Keratinocyte (primary cell): ENCODE measurements at regions not wholly inside any gene's neighbourhood (a gene's known extent, or its start where the extent isn't known, plus 50 kb on each side); places are given as distances from the start of the nearest gene placed in this dataset.

ENCODE experiments used
- DNase-seq: peaks from one replicate; pipeline ENCODE4 v3.0.0-alpha.2; 2011; ENCODE audit warnings: low read depth, missing footprints, low spot score
- FAIRE-seq: peaks from 2 replicates; lab custom pipeline; 2011; peaks lifted over from hg19 to GRCh38; lab: Jason Lieb, UNC
- H2AFZ ChIP-seq: 2 replicates; pipeline ENCODE4 v1.6.0; 2012; ENCODE audit warnings: low read length, control low read depth, inconsistent platforms; ENCODE audit not compliant: control insufficient read depth
- H3K27ac ChIP-seq: 2 replicates; pipeline ENCODE4 v1.5.1; 2011; ENCODE audit warnings: low read length; ENCODE audit not compliant: control insufficient read depth, insufficient read depth
- H3K27me3 ChIP-seq: 3 replicates; pipeline ENCODE4 v1.6.0; 2011; ENCODE audit warnings: low read length; ENCODE audit not compliant: control insufficient read depth, insufficient read depth; ENCODE audit errors: extremely low read depth
- H3K36me3 ChIP-seq, 2 experiments: 2 replicates in 1 of 2; 3 replicates in 1 of 2; pipeline ENCODE4 v1.5.1; 2011; ENCODE audit warnings: low read length in 2 of 2, mild to moderate bottlenecking in 1 of 2; ENCODE audit not compliant: control insufficient read depth in 2 of 2, insufficient read depth in 2 of 2; ENCODE audit errors: extremely low read depth in 1 of 2
- H3K4me1 ChIP-seq: 3 replicates; pipeline ENCODE4 v1.5.1; 2011; ENCODE audit warnings: low read length; ENCODE audit not compliant: control insufficient read depth, insufficient read depth; ENCODE audit errors: extremely low read depth
- H3K4me2 ChIP-seq: 3 replicates; pipeline ENCODE4 v1.6.0; 2011; ENCODE audit warnings: low read depth, low read length; ENCODE audit not compliant: control insufficient read depth, insufficient read depth; ENCODE audit errors: extremely low read depth
- H3K4me3 ChIP-seq, 3 experiments: fragments of 200-600 bp in 1 of 3; sonication (generic) in 1 of 3; 2 replicates in 2 of 3; 3 replicates in 1 of 3; pipeline ENCODE4 v1.5.1; 2011 to 2016; ENCODE audit warnings: low read length in 3 of 3, mild to moderate bottlenecking in 3 of 3, control low read depth in 2 of 3, inconsistent platforms in 1 of 3, low read depth in 1 of 3, mixed read lengths in 1 of 3, mixed run types in 1 of 3, moderate library complexity in 1 of 3; ENCODE audit not compliant: control insufficient read depth in 2 of 3, insufficient read depth in 2 of 3; ENCODE audit errors: extremely low read depth in 1 of 3
- H3K79me2 ChIP-seq: 2 replicates; pipeline ENCODE4 v1.6.0; 2012; ENCODE audit warnings: low read length; ENCODE audit not compliant: control insufficient read depth, insufficient read depth
- H3K9ac ChIP-seq: 3 replicates; pipeline ENCODE4 v1.6.0; 2011; ENCODE audit warnings: low read length; ENCODE audit not compliant: control insufficient read depth, insufficient read depth; ENCODE audit errors: extremely low read depth
- H3K9me1 ChIP-seq: 3 replicates; pipeline ENCODE4 v1.6.0; 2011; ENCODE audit warnings: low read length; ENCODE audit not compliant: control insufficient read depth, insufficient read depth; ENCODE audit errors: extremely low read depth
- H3K9me3 ChIP-seq: 2 replicates; pipeline ENCODE4 v1.5.1; 2012; ENCODE audit warnings: low read depth, low read length; ENCODE audit not compliant: control insufficient read depth
- H4K20me1 ChIP-seq: 3 replicates; pipeline ENCODE4 v1.6.0; 2011; ENCODE audit warnings: low read length; ENCODE audit not compliant: control insufficient read depth, insufficient read depth; ENCODE audit errors: extremely low read depth
- EZH2 ChIP-seq: IDR thresholded peaks from one replicate; pipeline ENCODE4 v1.6.1; 2012; ENCODE audit warnings: inconsistent platforms, mild to moderate bottlenecking, low read length, moderate library complexity
- dilution Hi-C: fragments of 300-500 bp; cut with MboI; formaldehyde crosslinking; loops from one replicate; pipeline ENCODE4 v1.7.0; 2020; ENCODE audit warnings: low sequenced_read_pairs; ENCODE audit not compliant: extremely low pct_ligation_motif_present
- TF ChIP-seq, protein P1 (sequence below), 3 experiments: IDR thresholded peaks in 1 of 3; conservative IDR thresholded peaks in 1 of 3; optimal IDR thresholded peaks in 1 of 3; 2 replicates in 2 of 3; 3 replicates in 1 of 3; pipeline versions ENCODE3 to v1.5.1; 2011; ENCODE audit warnings: low read length in 3 of 3, mild to moderate bottlenecking in 3 of 3, moderate library complexity in 2 of 3, control low read depth in 1 of 3, inconsistent platforms in 1 of 3; ENCODE audit not compliant: insufficient read depth in 2 of 3; ENCODE audit errors: extremely low read depth in 1 of 3

DNA sequence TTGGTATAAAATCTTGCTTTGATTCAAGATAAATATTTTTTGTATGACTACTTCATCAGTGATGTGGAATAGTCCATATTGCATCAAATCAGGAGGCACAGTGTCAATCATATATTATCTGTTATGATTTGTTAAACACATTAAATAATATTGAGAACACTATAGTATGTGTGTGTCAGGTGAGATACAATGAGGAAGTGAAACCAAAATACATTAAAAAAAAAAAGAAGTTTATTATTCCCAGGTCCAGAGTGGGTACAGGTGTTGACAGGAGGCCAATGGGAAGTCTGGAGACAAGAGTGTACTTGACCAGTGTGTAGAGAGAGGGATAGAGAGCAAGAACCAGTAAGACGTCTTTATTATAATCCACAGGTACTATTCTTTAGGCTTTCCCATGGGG, 292.6 kb downstream of the FSIP2 start:
- H3K79me2 ChIP-seq, result no peaks in the 10 kb centered on the region
- no peak overlapping the region for H3K4me3 ChIP-seq
- H3K27ac ChIP-seq, result no peak overlapping the region
- H3K9ac ChIP-seq, result no peak overlapping the region
- dilution Hi-C loops, result no loop called here
- no peaks in the 10 kb centered on the region for H3K36me3 ChIP-seq
- no peak overlapping the region for H3K4me2 ChIP-seq
- H3K27me3 ChIP-seq, result no peaks in the 10 kb centered on the region
- FAIRE-seq (no peak), DNase-seq (no peak)
- H4K20me1 ChIP-seq, result no peaks in the 10 kb centered on the region
- H3K9me1 ChIP-seq, result no peaks in the 10 kb centered on the region
- H3K9me3 ChIP-seq, result no peaks in the 10 kb centered on the region
- H2AFZ ChIP-seq, result no peak overlapping the region
- TF ChIP-seq, protein P1, sequence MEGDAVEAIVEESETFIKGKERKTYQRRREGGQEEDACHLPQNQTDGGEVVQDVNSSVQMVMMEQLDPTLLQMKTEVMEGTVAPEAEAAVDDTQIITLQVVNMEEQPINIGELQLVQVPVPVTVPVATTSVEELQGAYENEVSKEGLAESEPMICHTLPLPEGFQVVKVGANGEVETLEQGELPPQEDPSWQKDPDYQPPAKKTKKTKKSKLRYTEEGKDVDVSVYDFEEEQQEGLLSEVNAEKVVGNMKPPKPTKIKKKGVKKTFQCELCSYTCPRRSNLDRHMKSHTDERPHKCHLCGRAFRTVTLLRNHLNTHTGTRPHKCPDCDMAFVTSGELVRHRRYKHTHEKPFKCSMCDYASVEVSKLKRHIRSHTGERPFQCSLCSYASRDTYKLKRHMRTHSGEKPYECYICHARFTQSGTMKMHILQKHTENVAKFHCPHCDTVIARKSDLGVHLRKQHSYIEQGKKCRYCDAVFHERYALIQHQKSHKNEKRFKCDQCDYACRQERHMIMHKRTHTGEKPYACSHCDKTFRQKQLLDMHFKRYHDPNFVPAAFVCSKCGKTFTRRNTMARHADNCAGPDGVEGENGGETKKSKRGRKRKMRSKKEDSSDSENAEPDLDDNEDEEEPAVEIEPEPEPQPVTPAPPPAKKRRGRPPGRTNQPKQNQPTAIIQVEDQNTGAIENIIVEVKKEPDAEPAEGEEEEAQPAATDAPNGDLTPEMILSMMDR (optimal IDR thresholded peaks at IDR 0.05 in 1 of 3, IDR thresholded peaks at IDR 0.05 in 1 of 3, conservative IDR thresholded peaks at IDR 0.05 in 1 of 3; ENCODE audit: extremely low read depth in 1 of 3, insufficient read depth in 2 of 3, low read length in 3 of 3), result no peak
- no peak for TF ChIP-seq EZH2
- no peaks in the 10 kb centered on the region for H3K4me1 ChIP-seq

DNA sequence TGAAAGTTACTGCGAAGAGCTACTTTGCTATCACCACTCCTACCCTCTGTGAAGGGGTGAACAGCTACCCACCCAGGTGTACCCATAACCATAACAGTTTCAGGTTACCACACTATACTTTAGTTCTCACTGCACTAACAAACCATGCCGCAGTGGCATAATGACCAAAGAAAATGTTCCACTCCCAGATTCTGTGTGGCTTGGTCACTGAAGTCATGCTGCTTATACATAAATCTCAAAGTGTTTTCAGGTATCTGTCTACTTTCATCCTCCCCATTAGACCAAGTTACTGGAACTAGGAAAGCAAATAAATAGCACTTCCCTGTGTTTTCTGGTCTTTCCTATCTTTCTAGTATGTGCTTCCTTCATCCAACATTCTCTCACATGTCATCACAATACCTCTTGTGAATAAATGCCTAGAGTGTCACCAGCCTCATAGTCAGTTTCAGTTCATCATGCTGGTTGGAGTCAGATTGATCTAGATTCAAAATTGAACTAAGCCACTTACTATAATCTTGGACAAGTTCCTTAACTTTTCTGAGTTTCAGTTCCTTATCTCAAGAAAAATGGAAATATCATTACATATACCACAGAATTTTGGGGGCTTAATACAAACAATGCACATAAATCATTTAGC, 293.6 kb downstream of the FSIP2 start:
- Histone ChIP-seq H3K27ac (no peak overlapping the region), H3K4me2 (no peak overlapping the region), H3K27me3 (no peaks in the 10 kb centered on the region), H3K9ac (no peak overlapping the region), H3K36me3 (no peaks in the 10 kb centered on the region), H3K79me2 (no peaks in the 10 kb centered on the region), H3K9me3 (no peaks in the 10 kb centered on the region), H3K4me3 (no peak overlapping the region), H3K4me1 (no peaks in the 10 kb centered on the region), H4K20me1 (no peaks in the 10 kb centered on the region), H3K9me1 (no peaks in the 10 kb centered on the region), H2AFZ (no peak overlapping the region)
- dilution Hi-C loops, result no loop called here
- DNase-seq (no peak), FAIRE-seq (no peak)
- TF ChIP-seq, protein P1 (optimal IDR thresholded peaks at IDR 0.05 in 1 of 3, IDR thresholded peaks at IDR 0.05 in 1 of 3, conservative IDR thresholded peaks at IDR 0.05 in 1 of 3; ENCODE audit: extremely low read depth in 1 of 3, insufficient read depth in 2 of 3, low read length in 3 of 3), result no peak
- TF ChIP-seq EZH2, result no peak
